Thyroid gland (tissue), 4 donors: ENCODE measurements at regions not wholly inside any gene's neighbourhood (a gene's known extent, or its start where the extent isn't known, plus 50 kb on each side); places are given as distances from the start of the nearest gene placed in this dataset.

ENCODE experiments used
- CTCF ChIP-seq, 6 experiments: fragments of 200-600 bp in 3 of 6; fragments of 450-650 bp in 3 of 6; sonication (generic) in 3 of 6; IDR thresholded peaks; one replicate each; pipeline ENCODE4 v1.5.1; 2016 to 2019; ENCODE audit warnings: antibody characterized with exemption in 6 of 6, mild to moderate bottlenecking in 2 of 6, inconsistent platforms in 1 of 6, moderate library complexity in 1 of 6
- POLR2A ChIP-seq, 2 donors: fragments of 450-650 bp; IDR thresholded peaks; one replicate each; pipeline ENCODE4 v1.6.1; 2017; ENCODE audit warnings: antibody characterized with exemption in 2 of 2, mild to moderate bottlenecking in 2 of 2, moderate library complexity in 1 of 2

- TF ChIP-seq CTCF (IDR thresholded peaks at IDR 0.05): no peak
- no peak for TF ChIP-seq POLR2A (IDR thresholded peaks at IDR 0.05)
These were observed 409.2 kb downstream of the CDH7 start for GRCh38 chr18:66160007-66160406.
